ENCODE measurements at regions not wholly inside any gene's neighbourhood (a gene's known extent, or its start where the extent isn't known, plus 50 kb on each side); places are given as distances from the start of the nearest gene placed in this dataset.

DNA sequence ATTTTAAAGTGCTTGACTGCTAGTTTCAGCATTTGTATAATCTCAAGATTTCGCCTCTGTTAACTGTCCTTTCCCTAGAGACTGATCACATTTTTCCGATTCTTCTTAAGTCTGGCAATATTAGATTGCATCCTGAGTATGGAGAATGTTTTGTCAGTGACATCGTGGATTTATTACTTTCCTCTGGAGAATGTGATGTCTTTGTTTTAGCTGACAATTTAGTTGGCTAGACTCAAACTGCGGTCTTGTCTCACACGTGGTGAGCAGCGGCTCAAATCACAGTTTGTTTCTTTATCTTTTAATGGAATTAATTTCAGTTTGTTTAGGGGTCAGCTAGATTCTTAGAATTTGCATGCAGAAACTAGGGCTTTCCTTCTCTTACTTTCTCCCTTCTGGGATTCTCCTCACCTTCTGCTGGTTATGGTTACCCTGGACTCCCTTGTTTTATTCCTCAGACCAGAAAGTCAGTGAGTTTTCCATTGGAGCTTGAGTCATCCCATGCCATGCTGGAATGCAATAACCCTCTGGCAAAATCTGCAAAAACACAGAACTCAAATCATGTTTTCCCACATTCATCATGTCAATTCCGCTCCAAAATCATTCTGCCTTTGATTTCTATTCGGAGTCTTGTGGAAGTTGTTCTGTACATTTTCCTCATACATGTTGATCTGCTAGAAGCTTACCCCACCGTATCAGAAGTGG, 327.2 kb upstream of the TRIB2 start:
- no peak for DNase-seq

DNA sequence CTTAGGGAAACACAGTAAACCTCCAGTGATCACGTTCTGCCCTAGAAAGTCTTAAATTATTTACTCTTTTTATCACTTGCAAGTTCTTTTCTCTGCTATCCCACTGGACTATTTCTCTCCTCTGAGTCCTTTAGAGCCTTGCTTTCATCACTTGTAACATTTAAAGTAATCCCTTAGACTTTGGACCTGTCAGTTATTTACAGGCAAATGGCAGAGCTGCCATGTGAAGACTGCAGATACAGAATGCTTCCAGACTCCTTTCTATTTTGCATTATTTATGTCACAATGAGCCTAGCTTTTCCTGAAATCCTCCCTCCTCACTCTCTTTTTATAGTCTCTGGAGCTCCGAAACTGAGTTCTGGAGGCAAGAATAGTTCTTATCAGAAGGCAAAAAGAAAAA, 325.6 kb upstream of the TRIB2 start:
- no peak for DNase-seq

DNA sequence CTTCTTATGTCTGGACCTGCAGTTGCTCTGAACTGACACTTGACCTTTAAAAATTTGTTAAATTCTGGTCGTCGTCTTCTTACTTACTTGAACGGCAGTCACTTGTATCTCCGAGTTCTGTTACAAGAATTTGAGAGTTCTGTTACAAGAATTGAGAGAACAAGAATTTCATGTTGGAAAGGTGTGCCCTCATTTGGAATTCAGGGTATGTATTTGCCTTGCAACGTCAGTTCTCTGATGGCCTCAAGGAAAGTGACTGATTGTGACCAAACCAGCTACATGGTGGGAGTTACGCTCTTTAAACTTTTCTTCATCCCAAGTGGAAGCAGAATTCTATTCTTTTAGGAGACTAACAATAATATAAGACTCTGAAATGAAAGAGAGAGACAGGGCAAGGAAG, 320.0 kb upstream of the TRIB2 start:
- no peak for DNase-seq

DNA sequence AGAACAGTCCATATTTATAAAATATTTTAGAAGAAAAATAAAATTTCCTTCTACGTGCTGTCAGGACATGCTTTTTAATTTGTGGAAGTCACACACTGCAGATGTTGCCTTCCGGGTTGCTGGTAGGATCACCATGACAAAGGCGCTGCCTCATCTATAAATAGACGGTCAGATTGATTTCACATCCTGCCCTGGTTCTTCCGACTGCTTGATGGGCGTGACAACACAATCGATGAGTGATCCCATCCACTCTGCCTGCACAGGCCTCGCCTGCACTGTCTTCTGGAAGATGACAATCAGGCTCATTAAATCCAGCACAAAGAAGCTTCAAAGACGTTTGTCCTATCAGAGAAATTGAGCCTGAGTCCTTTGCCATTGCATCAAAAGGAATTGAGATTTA, 318.9 kb upstream of the TRIB2 start:
- DNase-seq, result no peak

DNA sequence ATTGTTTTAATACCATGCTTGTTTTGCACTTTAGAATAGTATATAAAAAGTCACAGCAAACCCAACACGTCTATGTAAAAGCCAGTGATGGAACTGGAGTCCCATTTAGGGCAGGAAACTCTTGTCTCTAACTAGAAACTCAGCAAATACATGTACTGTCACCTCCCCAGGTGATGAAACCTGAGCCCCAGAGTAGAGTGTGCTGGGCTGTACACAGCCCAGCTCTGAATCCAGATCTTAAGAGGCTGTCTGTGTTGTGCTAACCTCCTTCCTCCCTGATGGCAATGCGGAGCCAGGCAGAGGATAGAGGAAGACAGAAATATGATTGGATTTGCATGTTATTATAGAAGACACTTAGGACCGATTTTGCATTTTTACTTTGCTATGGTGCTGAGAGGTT, 317.5 kb upstream of the TRIB2 start:
- no peak for DNase-seq

DNA sequence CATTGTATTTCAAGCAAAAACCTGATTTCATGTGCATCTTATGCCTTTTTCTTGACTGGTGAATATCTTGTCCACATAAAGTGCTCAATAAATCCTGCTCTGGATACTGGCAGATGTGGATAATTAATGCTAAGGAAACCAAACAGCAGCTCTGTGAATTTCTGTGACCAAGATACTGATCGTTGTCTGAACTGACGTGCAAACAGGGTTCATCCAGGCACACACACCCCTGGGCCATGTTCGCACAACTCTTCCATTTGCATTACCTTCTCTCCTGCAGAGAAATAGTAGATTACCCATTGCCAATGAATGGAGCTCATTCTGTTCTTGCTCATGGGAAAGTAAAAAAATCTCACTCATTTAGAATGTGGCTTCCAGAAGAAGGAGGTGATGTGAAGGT, 316.2 kb upstream of the TRIB2 start:
- no peak for DNase-seq

DNA sequence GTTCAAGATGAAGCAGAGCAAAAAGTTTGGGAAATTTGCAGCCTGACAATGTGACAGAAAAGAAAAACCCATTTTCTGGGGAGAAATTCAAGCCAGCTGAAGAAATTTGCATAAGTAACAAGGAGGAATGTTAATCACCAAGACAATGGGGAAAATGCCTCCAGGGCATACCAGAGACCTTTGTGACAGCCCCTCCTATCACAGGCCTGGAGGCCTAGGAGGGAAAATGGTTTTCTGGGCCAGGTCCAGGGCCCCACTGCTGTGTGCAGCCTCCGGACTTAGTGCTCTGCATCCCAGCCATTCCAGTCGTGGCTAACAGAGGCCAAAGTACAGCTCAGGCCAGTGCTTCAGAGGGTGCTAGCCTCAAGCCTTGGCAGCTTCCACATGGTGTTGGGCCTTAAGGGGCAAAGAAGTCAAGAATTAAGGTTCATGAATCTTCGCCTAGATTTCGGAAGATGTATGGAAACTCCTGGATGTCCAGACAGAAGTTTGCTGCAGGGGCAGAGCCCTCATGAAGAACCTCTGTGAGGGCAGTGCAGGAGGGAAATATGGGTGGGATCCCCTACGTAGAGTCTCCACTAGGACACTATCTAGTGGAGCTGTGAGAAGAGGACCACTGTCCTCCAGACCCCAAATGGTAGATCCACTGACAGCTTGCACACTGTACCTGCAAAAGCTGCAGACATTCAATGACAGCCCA, 314.1 kb upstream of the TRIB2 start:
- no peak for DNase-seq

DNA sequence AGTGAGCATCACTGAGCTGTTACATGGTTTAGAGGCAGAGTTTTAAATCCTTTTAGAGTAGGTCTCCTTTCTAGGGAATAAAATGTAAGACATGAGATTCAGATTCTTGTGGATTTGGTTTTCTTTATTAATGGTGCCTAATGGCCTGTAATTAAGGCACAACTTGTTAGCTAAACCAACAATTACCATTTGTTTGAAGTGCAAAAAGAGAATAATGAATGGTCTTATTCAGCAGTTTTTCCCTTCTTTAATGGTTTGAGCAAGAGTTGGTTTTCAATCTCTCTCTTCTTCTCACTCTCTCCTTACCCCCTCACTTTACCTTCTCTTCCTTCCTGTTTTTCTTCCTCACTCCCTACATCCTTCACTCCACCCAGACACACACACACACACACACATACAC, 312.2 kb upstream of the TRIB2 start:
- no peak for DNase-seq

DNA sequence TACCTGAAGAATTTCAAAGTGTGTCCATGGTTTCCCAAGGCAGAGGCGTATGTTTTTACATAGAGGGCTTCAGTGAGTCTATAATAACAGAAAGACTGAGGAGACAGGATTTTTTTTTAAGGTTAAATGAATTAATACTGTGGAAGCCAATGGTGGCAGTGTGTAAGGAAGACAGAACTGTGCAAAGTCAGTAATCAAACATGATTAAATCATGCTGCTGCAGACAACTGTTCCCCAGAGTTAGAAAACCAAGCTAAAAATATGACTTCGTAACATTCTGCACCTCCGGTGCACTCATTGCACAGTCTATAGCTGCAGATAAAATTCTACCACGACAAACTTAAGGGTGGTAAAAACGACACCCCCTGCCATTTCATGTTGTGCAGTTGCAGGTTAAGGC, 309.6 kb upstream of the TRIB2 start:
- no peak for DNase-seq

DNA sequence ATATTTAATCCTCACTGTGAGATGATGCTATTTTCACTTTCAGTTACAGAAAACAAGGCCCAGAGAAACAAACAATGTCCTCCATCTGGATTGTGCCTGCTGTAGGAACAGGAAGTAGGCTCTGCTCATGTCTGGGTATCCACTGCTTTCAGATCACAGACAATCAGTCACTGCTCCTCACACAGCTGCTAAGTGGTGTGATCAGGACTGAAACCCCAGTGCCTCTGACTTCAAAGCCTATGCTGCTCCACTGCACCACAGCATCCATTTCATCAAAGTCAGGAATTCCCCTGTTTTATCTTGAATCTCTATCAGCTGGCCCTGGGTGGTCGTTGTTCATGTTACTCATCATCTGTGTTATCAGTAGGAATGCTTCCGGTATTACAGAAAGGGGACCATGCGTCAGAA, 303.8 kb upstream of the TRIB2 start:
- DNase-seq, result no peak

DNA sequence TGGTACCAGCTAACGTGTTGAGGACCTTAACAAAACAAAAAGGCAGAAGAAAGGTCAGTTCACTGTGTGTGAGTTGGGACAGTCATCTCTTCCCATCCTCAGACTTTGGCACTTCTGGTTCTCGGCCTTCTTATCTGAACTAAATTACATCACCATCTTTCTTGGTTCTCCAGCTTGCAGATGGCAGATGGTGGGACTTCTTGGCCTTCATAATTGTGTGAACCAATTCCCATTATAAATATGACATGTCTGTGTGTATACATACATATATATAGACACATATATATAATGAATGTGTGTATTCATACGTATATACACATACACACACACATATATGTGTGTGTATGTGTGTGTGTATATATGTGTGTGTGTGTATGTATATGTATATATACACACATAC, 301.2 kb upstream of the TRIB2 start:
- DNase-seq, result no peak

DNA sequence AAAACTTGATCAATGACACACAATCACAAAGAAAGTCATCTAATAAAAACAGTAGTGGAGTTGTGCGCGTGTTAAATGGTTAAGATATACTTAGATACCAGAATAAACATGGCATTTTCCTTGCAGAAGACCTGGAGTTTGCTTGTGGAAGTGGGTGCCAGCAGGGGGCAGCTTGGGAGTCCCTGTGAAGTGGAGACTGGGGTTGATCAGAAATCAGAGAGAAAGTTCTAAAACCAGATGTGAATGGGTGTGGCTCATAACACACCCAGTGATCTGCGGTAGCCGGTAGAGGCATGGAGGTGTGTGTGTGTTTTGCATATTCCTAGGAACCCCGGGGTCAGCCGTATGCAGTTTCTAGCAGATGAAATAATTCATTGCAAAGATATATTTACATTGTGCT, 300.1 kb upstream of the TRIB2 start:
- DNase-seq, result peak in 1 of 2 experiments; percentile 18

DNA sequence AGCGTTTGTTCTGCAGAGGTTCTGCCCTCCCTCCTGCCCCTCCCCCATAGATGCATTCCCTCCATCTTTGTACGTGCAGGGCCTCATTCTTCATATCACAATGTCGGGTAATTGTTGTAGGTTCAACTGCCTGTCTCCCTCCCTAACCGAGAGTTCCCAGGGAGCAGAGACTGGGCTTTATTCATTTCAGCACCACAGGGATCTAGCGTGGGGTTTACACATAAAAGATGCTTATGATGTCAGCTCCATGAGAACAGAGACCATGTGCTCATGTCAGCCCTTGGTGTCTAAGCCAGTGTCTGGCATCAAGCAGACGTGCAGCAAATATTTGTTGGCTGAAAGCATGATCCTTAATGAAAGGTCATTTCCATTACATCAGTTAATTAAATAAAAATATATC, 298.9 kb upstream of the TRIB2 start:
- DNase-seq, result no peak

DNA sequence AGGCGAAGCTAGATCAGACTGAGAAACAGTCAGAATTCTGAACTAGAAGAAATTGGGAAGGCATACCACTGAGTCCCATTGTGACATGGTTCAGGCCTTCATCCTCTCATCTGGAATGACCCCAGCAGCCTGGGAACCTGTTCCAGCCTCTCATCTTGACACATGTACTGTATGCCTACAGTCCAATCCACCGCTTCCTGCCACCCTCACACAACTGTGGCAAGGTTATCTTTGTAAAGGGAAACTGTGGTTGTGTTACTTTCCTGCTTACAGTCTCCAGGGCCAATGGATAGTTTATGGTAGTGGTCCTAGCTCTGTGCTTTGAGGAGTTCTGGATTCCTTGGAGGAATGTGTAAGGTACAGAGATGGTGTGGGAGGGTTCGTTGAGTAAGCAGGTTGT, 296.9 kb upstream of the TRIB2 start:
- DNase-seq, result no peak

DNA sequence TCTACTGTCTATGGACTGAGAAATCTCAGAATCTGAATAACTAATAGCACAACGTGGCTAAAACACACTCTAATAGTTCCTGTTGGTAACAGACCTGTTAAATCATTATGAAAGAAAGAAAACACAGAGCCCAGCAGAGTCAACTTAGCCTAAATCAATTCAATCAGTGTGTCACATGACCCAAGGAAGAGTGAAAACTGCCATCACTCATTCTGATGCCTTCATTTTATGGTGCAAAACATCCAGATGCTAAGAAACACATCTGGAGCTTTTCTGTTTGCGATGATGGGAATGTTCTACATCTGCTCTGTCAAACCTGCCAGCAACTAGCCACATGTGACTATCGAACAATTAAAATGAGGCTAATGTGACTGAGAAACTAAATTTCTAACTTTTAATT, 295.7 kb upstream of the TRIB2 start:
- DNase-seq, result no peak

DNA sequence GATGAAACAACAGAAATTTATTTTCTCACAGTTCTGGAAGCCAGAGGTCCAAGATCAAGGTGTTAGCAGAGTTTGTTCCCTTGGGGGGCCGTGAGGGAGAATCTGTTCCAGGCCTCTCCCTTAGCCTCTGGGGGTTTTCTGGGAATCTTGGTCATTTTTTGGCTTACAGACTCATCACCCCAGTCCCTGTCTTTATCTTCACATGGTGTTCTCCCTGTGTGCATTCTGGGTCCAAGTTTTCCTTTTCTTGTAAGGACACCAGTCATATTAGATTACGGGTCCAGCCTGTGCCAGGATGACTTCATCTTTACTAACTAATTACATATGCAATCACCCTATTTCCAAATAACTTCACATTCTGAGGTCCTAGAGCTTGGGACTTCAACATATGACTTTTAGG, 292.5 kb upstream of the TRIB2 start:
- no peak for DNase-seq

DNA sequence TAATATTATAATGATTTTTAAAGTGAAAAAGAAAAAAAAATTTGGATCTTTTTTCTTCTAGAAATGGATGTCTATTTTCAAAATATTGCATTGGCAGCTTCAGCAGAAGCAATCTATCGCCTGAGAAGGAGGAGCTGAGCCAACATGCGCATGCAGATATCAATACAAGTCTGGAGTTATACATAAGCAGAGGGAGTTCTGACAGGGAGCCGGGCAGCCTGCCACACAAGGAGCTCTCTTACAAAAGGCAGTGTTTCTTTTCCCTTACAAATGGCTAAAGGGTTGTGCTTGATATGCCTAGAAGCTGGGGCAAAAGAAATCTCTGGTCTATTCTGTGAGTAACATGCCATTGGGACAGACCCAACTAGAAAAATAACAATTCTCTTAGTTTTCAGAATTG, 291.9 kb upstream of the TRIB2 start:
- DNase-seq, result no peak

DNA sequence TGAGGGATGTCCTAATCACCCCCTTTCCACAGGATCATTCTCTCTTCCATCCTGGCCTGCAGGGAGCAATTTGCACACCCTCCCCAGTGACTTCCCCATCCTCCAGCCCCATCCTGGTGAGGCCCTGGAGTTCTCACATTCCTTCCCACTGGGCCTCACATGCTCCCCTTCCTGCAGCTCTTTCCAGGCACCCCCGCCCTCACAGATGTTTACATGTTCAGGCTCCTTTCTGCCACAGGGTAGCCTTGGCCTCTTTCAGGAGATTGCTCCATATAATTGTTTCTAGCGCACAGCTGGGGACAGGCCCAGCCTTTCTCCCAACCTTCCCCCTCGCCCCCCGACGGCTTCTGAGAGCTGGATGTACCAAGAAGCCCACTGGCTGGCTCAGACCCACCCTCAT, 288.4 kb upstream of the TRIB2 start:
- no peak for DNase-seq

DNA sequence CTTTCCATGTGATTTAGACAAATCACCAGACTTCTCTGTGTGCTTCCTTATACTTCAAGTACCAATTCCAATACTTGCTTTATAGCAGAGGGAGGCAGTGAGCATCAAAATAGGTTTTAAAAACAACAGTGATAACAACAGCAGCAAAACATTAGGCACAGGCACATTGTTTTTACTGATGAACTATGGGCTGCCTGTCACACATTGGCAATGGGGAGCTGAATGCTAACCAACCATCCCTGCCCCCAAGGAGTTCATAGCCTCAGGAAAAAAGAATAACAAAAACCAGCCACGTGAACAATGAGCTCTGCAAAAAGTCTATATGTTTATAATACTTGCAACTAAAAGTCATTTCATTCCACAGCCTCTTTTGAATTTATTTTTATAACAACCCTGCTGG, 287.9 kb upstream of the TRIB2 start:
- DNase-seq, result no peak

DNA sequence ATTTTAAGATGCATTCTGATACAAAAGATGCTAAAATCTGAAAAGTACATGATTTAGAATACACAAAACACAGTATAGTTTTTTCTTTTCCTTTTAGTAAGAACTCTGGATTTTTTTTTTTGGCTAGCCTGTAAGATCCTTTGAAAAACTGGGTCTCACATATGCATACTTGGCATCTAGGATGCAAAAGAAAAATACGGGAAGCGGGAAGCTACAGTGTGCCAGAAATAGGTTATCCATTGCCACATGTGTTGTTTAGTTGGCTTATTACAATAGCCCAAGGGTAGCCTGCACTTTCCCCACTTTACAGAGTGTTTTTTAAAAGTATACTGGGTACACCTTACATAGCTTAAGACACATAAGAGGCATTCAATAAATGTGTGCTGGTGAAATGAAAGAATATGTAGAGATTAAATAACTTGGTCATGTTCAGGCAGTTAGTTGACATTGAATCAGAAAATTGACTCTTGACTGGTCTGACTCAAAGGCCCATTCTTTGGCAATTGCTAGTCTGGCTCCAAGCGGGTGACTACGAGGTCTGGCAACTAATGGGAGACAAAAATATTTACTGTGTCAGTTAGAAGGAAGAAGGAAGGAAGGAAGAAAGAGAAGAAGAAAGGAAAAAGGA, 286.8 kb upstream of the TRIB2 start:
- no peak for DNase-seq

DNA sequence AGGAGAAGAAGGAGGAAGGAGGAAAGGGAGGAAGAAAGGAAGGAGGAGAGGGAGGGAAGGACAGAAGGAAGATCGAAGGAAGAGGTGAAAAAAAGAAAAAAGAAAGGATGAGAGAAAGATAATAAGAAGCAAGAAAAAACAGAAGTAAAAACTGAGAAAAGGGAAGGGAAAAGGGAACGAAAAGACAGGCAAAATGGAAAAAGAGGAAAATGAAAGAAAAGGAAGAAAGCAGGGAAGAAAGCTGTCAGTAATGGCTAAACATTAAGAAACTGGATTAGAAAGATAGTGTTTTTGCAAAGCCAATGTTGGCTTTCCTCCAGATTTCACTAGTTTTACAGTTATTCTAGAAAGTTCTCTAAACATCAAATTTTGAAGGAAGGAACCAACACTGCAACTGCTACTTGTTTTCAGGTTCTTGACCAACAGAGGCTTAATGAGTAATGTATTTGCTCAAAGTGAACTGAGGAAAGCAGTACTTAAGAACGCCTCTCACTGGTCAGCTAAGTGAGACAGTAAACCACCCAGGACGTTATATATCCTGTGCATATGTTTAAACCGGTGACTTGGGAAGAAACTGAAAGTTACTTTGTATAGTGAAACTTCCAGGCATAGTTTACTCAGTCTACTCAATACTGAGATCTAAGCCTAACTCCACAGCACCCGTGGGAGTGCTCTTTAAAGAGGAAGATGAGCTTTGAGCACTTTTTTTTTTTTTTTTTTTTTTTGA, 286.2 kb upstream of the TRIB2 start:
- no peak for DNase-seq

DNA sequence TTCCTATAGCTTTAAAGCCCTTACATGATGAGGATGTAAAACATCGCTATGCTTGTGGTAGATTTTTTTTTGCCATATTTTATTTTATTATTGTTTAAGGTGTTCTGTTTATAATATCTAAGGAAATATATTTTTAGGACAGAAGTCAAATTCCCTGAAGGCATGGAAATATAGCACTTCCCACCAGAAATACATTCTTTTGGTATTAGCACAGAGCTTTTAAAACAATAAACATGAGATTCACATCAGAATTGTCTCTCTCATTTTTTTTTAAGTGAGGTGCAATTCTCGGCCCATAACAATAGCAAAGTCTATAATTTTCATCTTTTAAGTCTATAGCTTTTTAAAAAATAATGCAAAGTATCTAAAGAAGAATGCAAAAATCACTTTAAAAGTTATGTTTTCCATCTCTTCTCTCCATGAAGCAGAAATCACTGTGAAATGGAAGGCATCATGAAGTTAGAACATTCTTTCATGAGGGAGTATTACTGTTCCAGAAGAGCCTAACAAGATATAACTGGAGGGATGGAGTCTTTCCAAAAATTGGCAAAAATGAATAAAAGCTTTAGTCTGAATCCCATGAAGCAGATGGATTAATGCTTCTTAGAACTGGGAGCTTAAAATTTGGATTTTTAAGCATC, 283.6 kb upstream of the TRIB2 start:
- no peak for DNase-seq

DNA sequence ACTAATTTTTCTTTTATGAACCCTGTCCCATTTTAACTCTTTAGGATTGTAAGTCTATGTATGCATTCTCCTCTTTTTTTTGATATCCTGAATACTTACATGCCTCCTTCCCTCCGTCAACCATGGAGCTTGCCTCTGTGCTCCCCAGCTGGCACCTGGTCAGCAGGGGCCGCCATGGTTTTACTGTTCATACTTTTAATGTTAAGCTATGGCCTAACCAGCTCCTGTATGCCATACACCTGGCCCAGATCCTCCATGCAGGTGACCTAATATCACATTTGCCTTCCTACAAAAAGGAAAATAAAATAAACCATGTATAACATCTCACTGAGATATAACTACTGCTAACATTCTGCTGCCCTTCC, 283.1 kb upstream of the TRIB2 start:
- peak in 1 of 2 experiments; percentile 8 for DNase-seq
